22Rv1 (cell line): ENCODE measurements at regions not wholly inside any gene's neighbourhood (a gene's known extent, or its start where the extent isn't known, plus 50 kb on each side); places are given as distances from the start of the nearest gene placed in this dataset.

Source experiments
- ZFX ChIP-seq: fragments of 450-650 bp; IDR thresholded peaks from 2 replicates; pipeline ENCODE4 v1.6.1; 2017; ENCODE audit warnings: antibody characterized with exemption, borderline replicate concordance
- TF ChIP-seq, protein P1 (sequence below): fragments of 450-650 bp; IDR thresholded peaks from 2 replicates; pipeline ENCODE4 v1.5.1; 2017; ENCODE audit warnings: mild to moderate bottlenecking

- TF ChIP-seq, protein P1, sequence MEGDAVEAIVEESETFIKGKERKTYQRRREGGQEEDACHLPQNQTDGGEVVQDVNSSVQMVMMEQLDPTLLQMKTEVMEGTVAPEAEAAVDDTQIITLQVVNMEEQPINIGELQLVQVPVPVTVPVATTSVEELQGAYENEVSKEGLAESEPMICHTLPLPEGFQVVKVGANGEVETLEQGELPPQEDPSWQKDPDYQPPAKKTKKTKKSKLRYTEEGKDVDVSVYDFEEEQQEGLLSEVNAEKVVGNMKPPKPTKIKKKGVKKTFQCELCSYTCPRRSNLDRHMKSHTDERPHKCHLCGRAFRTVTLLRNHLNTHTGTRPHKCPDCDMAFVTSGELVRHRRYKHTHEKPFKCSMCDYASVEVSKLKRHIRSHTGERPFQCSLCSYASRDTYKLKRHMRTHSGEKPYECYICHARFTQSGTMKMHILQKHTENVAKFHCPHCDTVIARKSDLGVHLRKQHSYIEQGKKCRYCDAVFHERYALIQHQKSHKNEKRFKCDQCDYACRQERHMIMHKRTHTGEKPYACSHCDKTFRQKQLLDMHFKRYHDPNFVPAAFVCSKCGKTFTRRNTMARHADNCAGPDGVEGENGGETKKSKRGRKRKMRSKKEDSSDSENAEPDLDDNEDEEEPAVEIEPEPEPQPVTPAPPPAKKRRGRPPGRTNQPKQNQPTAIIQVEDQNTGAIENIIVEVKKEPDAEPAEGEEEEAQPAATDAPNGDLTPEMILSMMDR, result no peak
- TF ChIP-seq ZFX, result no peak
Observed at GRCh38 chr10:128318366-128318765, 192.1 kb upstream of the MKI67 start.
